HCT116 (cell line): ENCODE measurements at regions not wholly inside any gene's neighbourhood (a gene's known extent, or its start where the extent isn't known, plus 50 kb on each side); places are given as distances from the start of the nearest gene placed in this dataset.

Experiments used
- ATAC-seq: fragments of 200-7000 bp; cut with Tn5 transposase; 2 replicates; pipeline ENCODE4 v1.9.1; 2020; ENCODE audit warnings: mild to moderate bottlenecking, moderate library complexity
- BruUV-seq: library from RNA; stranded (reverse); fragments of 400-500 nt; replicated peaks from 2 replicates; lab custom pipeline; 2021; lab: Mats Ljungman, UMichigan
- CTCF ChIA-PET: fragments of 300-600 bp; sonication (Branson Sonifier 250); formaldehyde crosslinking; loops from one replicate; lab custom pipeline; 2021; ENCODE audit warnings: antibody characterized with exemption; lab: Charles Lee
- POLR2A ChIA-PET: fragments of 300-600, 350-600 bp; sonication (Branson Sonifier 250); formaldehyde crosslinking; loops from one replicate; lab custom pipeline; 2021; ENCODE audit warnings: antibody characterized with exemption; lab: Charles Lee
- RAD21 ChIA-PET, 2 experiments: fragments of 300-600 bp; sonication (Branson Sonifier 250); formaldehyde crosslinking; loops; one replicate each; lab custom pipeline; 2023; ENCODE audit warnings: low total read pairs in 2 of 2; ENCODE audit not compliant: uncharacterized antibody in 2 of 2, unreplicated experiment in 2 of 2, low non-redundant PET in 1 of 2; lab: Charles Lee
- DNase-seq: peaks from one replicate; pipeline ENCODE4 v3.0.0-alpha.2; 2010; ENCODE audit warnings: low read depth, low spot score
- H2AFZ ChIP-seq: fragments of 200-600 bp; shearing (Covaris generic), sonication (generic); 2 replicates; pipeline ENCODE4 v1.6.1; 2017; ENCODE audit warnings: low read depth, mixed run types, mixed read lengths, antibody characterized with exemption, low read length; ENCODE audit not compliant: poor library complexity, severe bottlenecking
- H3K27ac ChIP-seq: 2 replicates; pipeline ENCODE4 v1.5.1; 2012; ENCODE audit warnings: low read depth, low read length
- H3K27me3 ChIP-seq: fragments of 200-600 bp; sonication (generic); 2 replicates; pipeline ENCODE4 v1.6.1; 2016; ENCODE audit warnings: mixed run types, low read length, mixed read lengths; ENCODE audit not compliant: insufficient read depth
- H3K36me3 ChIP-seq, 2 experiments: fragments of 200-500 bp in 1 of 2; fragments of 200-600 bp in 1 of 2; sonication (Bioruptor generic) in 1 of 2; sonication (generic) in 1 of 2; 2 replicates each; pipeline versions ENCODE4 v1.5.1 to v1.6.1; 2014 to 2016; ENCODE audit warnings: low read length in 2 of 2, inconsistent platforms in 1 of 2, mixed read lengths in 1 of 2, mixed run types in 1 of 2; ENCODE audit not compliant: insufficient read depth in 2 of 2, control insufficient read depth in 1 of 2
- H3K4me1 ChIP-seq, 2 experiments: fragments of 200-600 bp in 1 of 2; sonication (generic) in 1 of 2; 2 replicates each; pipeline versions ENCODE4 v1.5.1 to v1.6.1; 2012 to 2017; ENCODE audit warnings: low read length in 2 of 2, inconsistent platforms in 1 of 2, mild to moderate bottlenecking in 1 of 2, mixed read lengths in 1 of 2, mixed run types in 1 of 2, moderate library complexity in 1 of 2; ENCODE audit not compliant: insufficient read depth in 2 of 2, control insufficient read depth in 1 of 2
- H3K4me2 ChIP-seq: fragments of 200-600 bp; sonication (generic); 2 replicates; pipeline ENCODE4 v1.6.1; 2017; ENCODE audit warnings: mixed run types, low read length, mixed read lengths
- H3K4me3 ChIP-seq, 2 experiments: fragments of 200-600 bp in 1 of 2; sonication (generic) in 1 of 2; replicated peaks in 1 of 2; 2 replicates each; pipeline ENCODE4 v1.5.1; 2011 to 2016; ENCODE audit warnings: low read length in 2 of 2, control low read depth in 1 of 2, low read depth in 1 of 2, mild to moderate bottlenecking in 1 of 2, mixed read lengths in 1 of 2, mixed run types in 1 of 2
- H3K79me2 ChIP-seq: fragments of 200-600 bp; sonication (generic); 2 replicates; pipeline ENCODE4 v1.6.1; 2017; ENCODE audit warnings: mild to moderate bottlenecking, mixed run types, low read length, moderate library complexity, mixed read lengths; ENCODE audit not compliant: insufficient read depth
- H3K9ac ChIP-seq: fragments of 200-600 bp; sonication (generic); 2 replicates; pipeline ENCODE4 v1.6.1; 2016; ENCODE audit warnings: low read length, mixed read lengths
- H3K9me2 ChIP-seq: fragments of 200-600 bp; sonication (generic), shearing (Covaris generic); 2 replicates; pipeline ENCODE4 v1.6.1; 2017; ENCODE audit warnings: mixed run types, mild to moderate bottlenecking, moderate library complexity; ENCODE audit not compliant: insufficient read depth
- H3K9me3 ChIP-seq, 2 experiments: fragments of 200-500 bp in 1 of 2; fragments of 200-600 bp in 1 of 2; sonication (Bioruptor generic) in 1 of 2; sonication (generic) in 1 of 2; 2 replicates each; pipeline ENCODE4 v1.6.1; 2014 to 2017; ENCODE audit warnings: low read length in 2 of 2, mixed read lengths in 2 of 2, inconsistent platforms in 1 of 2, low read depth in 1 of 2, mild to moderate bottlenecking in 1 of 2, mixed run types in 1 of 2, moderate library complexity in 1 of 2; ENCODE audit not compliant: control insufficient read depth in 1 of 2, insufficient read depth in 1 of 2
- H4K20me1 ChIP-seq: fragments of 200-600 bp; sonication (generic), shearing (Covaris generic); 2 replicates; pipeline ENCODE4 v1.6.1; 2017; ENCODE audit warnings: mixed run types, mild to moderate bottlenecking, moderate library complexity; ENCODE audit not compliant: insufficient read depth
- CBX3 ChIP-seq: IDR thresholded peaks from 2 replicates; pipeline ENCODE4 v1.6.1; 2012; ENCODE audit warnings: low read depth
- ELF1 ChIP-seq: IDR thresholded peaks from 2 replicates; pipeline ENCODE4 v1.6.1; 2012; ENCODE audit warnings: low read depth, borderline replicate concordance
- JUND ChIP-seq: IDR thresholded peaks from 2 replicates; pipeline ENCODE4 v1.6.1; 2012
- POLR2AphosphoS5 ChIP-seq: IDR thresholded peaks from 2 replicates; pipeline ENCODE4 v1.6.1; 2011; ENCODE audit warnings: mild to moderate bottlenecking, low read depth, low read length, moderate library complexity
- SRF ChIP-seq: IDR thresholded peaks from 2 replicates; pipeline ENCODE4 v1.6.1; 2012; ENCODE audit warnings: low read depth
- TCF7L2 ChIP-seq: IDR thresholded peaks from 2 replicates; pipeline ENCODE4 v1.7.0; 2011; ENCODE audit warnings: borderline replicate concordance, inconsistent platforms; ENCODE audit not compliant: insufficient read depth, insufficient read length; ENCODE audit errors: extremely low read depth
- intact Hi-C: fragments of 100-400 bp; cut with micrococcal nuclease; formaldehyde crosslinking; loops from 2 replicates; pipeline ENCODE4 v1.10.0; 2022
- TF ChIP-seq, protein P1 (sequence below), 3 experiments: fragments of 200-600 bp in 1 of 3; sonication (generic) in 1 of 3; IDR thresholded peaks in 2 of 3; conservative IDR thresholded peaks in 1 of 3; 2 replicates each; pipeline ENCODE4 v1.5.1; 2012 to 2017; ENCODE audit warnings: low read depth in 2 of 3, low read length in 2 of 3, antibody characterized with exemption in 1 of 3, borderline replicate concordance in 1 of 3, control low read depth in 1 of 3, mild to moderate bottlenecking in 1 of 3, mixed read lengths in 1 of 3, mixed run types in 1 of 3, moderate library complexity in 1 of 3; ENCODE audit not compliant: insufficient read depth in 1 of 3

DNA sequence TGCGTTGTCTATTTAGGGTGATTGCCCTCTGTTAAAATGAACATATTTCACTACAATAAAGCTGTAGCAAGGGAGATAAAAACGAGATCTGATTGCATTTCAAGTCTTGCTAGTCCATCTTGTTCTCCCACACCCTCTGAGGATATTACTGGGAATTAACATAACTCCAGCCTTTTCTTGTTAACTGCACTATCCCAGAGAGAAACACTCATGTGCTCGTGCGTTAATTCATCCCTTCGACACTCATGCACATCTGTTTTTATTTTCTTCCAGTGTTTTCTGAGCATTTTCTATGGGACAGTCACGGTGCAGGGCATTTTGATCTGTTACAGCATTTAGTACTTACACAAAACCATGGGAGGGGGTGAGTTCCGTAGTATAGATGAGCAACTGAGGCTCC lies 202.1 kb downstream of the CYLD start:
- intact Hi-C loops, result no loop called here
- Histone ChIP-seq H3K4me2 (no peak overlapping the region), H4K20me1 (no peaks in the 10 kb centered on the region), H2AFZ (no peak overlapping the region), H3K36me3 (no peaks in the 10 kb centered on the region)
- DNase-seq, result no peak
- CTCF ChIA-PET, result no interaction called here
- no TSS peak for BruUV-seq
- TF ChIP-seq CBX3, result no peak
- TF ChIP-seq TCF7L2, result no peak
- no peak for TF ChIP-seq POLR2AphosphoS5
- no peak for TF ChIP-seq SRF
- TF ChIP-seq, all 23 proteins: peak for 0
- Histone ChIP-seq H3K9me3 (no peaks in the 10 kb centered on the region), H3K4me3 (no peak overlapping the region), H3K9me2 (no peaks in the 10 kb centered on the region), H3K27ac (no peak overlapping the region), H3K79me2 (no peaks in the 10 kb centered on the region), H3K9ac (no peak overlapping the region), H3K4me1 (no peaks in the 10 kb centered on the region), H3K27me3 (peaks cover 16% of the 10 kb centered on the region; the same call in 1 of the 2 replicates)
- no peak for ATAC-seq
- RAD21 ChIA-PET, result no interaction called here
- POLR2A ChIA-PET, result no interaction called here

DNA sequence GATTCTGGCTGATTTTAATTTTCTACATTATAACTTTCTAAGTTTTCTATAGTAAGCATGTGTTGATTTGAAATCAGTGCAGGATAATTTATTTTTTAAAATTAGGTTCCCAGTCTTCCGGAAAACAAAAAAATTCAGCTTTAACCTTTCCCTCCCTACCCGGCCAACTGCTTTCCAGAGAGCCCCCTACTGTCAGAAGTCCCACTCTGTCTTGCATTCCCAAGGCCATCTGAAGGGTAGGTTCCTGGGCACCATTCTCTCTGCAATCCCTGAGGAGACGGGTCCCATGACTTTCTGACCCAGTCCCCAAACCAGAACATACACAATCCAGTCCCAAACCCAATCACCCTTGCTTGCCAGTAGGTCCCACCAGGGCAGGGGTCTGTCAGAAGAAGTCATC lies 200.3 kb downstream of the CYLD start:
- Histone ChIP-seq H3K27ac (no peak overlapping the region), H3K4me1 (no peaks in the 10 kb centered on the region), H3K79me2 (no peaks in the 10 kb centered on the region), H3K36me3 (no peaks in the 10 kb centered on the region), H2AFZ (no peak overlapping the region), H3K9ac (no peak overlapping the region), H4K20me1 (no peaks in the 10 kb centered on the region), H3K4me3 (no peak overlapping the region), H3K4me2 (no peak overlapping the region), H3K9me2 (no peaks in the 10 kb centered on the region), H3K27me3 (peaks cover 22% of the 10 kb centered on the region), H3K9me3 (no peaks in the 10 kb centered on the region)
- TF ChIP-seq TCF7L2 (no peak), JUND (no peak), CBX3 (no peak), ELF1 (no peak)
- TF ChIP-seq, protein P1, sequence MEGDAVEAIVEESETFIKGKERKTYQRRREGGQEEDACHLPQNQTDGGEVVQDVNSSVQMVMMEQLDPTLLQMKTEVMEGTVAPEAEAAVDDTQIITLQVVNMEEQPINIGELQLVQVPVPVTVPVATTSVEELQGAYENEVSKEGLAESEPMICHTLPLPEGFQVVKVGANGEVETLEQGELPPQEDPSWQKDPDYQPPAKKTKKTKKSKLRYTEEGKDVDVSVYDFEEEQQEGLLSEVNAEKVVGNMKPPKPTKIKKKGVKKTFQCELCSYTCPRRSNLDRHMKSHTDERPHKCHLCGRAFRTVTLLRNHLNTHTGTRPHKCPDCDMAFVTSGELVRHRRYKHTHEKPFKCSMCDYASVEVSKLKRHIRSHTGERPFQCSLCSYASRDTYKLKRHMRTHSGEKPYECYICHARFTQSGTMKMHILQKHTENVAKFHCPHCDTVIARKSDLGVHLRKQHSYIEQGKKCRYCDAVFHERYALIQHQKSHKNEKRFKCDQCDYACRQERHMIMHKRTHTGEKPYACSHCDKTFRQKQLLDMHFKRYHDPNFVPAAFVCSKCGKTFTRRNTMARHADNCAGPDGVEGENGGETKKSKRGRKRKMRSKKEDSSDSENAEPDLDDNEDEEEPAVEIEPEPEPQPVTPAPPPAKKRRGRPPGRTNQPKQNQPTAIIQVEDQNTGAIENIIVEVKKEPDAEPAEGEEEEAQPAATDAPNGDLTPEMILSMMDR (IDR thresholded peaks at IDR 0.05 in 2 of 3, conservative IDR thresholded peaks at IDR 0.05 in 1 of 3; ENCODE audit: borderline replicate concordance in 1 of 3, insufficient read depth in 1 of 3, low read depth in 2 of 3, low read length in 2 of 3), result 0 out of 6 replicates have a peak, but pooled peaks of 1 of the 3 experiments have one; percentile 5
- RAD21 ChIA-PET, result no interaction called here
- DNase-seq (no peak), ATAC-seq (no peak)
- POLR2A ChIA-PET, result no interaction called here
- CTCF ChIA-PET, result no interaction called here
- BruUV-seq, result no TSS peak
- intact Hi-C loops, result no loop called here
